Stimulated activated CD4-positive, alpha-beta T cell treated with anti-CD3 and anti-CD28 coated beads, TNF-alpha, amount 100 ng/mL, for 24 hours (primary cell): ENCODE measurements at regions not wholly inside any gene's neighbourhood (a gene's known extent, or its start where the extent isn't known, plus 50 kb on each side); places are given as distances from the start of the nearest gene placed in this dataset.

Experiments used
- DNase-seq, 3 experiments: peaks; one replicate each; pipeline ENCODE4 v3.0.0-alpha.2; 2020; ENCODE audit warnings: low read depth in 3 of 3

DNA sequence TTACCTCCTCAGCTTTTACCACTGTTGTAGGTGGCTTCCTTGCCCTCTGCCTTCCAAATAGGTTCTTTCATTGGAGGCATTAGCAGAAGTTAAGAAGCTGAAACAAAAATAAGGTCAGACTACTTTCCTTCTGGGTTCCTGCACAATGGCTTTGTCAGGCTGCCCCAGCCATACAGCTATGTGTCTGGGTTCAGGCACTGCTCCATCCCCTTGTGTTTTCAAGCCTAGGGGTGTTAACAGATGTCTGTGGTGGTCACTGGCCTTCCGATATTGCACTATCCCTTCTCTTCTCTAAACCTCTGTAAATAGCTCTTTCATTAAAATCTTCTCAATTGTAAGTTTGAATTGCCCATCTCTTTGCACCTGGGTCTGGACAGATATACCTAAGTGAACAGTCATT, 728.9 kb downstream of the SLC16A7 start:
- DNase-seq: no peak

DNA sequence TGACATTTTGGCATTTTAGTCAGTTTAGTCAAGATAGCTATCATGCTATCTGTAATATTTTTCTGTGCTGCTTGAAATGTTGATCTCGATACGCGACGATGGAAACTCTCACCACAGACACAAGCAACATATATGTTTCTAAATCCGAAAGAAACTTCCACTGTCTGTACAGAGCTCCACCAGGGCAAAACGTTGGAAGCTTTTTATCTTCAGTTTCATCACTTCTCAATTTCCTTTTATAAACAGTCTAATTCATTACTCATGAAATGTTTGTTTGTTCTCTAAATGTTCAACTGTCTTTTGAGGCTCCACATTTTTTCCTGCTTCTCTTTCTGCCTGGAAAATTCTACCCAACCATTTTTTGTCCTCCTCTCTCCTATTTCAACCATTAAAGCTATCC, 737.6 kb downstream of the SLC16A7 start:
- DNase-seq: no peak

DNA sequence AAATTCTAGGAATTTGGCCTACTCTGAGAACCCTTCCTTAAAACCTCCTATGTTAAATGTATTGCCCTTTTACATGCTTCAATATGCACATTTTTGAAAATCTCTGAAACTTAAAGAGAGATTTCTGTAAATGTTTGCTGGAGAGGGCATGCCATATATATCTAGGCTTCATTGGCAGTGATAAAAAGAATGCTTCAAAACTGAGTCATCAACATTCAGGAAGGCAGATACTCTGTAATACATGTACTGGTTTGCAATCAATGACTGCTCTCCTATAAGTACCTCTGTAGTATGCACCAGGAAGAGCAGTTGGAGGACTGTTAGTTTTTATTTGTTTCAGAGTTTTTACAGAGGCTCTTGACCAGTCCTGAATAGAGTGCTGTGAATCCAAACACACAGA, 739.9 kb downstream of the SLC16A7 start:
- no peak for DNase-seq

DNA sequence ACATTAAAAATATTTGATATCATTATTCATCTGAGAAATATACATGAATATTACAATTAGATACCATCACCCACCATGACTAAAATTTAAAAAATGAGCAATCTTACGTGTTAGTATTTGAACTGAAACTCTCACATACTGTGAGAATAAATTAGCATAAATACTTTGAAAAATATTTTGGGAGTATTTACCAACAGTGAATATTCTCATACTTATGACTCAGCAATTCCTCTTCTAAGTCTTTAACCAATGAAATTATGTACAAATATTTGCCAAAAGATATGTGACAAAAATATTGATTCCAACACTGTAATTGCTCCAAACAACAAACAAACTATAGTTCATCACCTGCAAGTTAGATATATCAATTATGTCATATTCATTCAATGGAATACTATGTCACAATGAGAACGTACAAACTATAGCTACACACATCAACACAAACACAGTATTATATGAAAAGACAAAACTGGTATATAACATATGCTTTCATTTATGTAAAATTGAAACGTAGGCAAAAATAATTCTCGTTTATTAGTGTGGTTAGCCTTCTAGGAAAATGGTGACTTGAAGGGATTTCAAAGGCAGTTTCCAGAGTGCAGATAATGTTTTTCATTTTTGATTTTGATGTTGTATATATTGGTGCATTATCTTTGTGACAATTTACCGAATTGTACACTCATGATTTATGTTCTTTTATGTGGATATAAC, 742.2 kb downstream of the SLC16A7 start:
- DNase-seq: no peak

DNA sequence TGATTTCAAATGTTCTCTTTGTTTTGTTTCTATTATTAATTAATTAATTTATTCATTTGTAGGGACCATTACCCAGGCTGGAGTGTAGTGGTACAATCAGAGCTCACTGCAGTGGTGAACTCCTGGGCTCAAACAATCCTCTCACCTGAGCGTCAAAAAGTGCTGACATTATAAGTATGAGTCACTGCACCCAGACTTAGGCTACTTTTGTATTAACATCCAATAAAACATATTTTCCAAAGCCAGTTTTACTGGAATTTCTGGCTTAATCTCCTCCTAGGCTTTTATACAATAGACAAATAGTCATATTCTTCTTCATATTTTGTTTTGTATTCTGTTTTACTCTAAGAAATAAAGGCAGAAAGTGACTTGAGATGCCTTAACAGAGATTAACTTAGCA, 749.6 kb downstream of the SLC16A7 start:
- no peak for DNase-seq

DNA sequence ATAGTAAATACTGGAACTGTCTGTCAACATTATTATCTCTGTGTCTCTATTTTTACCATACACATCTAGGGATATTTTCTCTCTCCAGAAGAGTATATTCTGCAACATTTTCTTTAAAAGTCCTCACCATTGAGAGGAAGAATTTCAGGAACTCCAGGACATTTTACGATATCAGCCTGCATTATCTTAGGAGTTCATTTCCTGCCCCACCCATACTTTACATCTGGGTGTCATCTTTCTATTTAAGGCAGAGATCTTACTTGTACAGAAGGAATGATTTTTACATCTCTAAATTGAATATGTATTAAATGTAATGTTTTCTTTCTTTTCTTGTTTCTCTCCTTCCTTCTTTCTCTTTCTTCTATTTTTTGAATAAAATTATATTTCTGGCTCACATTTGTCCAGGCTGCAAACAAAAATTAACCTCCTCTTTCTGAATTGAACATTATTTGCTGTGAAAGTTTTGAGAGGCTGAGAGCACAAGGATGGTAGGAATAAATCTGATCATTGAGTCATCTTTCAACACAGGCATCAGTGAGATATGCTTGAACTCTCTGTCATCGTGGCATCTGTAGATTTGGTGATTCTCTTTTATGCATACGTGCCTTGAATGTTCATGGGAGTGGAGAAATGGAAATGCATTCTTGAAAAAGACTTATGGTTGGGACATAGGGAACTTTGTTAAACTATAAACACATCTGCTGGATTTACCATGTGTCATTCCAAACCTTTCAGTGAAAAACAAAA, 753.6 kb downstream of the SLC16A7 start:
- DNase-seq: no peak

DNA sequence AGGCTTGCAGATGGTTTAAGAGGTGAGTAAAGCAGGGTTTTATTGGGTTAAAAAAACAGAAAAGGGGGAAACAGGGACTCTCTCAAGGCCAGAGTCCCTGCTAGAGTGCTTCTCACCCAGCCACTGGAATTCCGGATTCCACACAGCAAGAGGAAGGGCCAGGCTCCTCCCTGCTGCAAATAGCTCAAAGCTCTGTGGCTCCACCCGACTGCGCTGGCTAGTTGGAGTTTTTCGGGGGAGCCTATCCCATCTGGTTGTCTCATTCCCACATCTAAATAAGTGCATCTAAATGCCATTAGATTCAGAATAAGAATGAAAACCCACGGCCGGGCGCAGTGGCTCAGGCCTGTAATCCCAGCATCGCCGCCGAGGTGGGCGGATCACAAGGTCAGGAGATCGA, 791.5 kb downstream of the SLC16A7 start:
- DNase-seq: no peak

DNA sequence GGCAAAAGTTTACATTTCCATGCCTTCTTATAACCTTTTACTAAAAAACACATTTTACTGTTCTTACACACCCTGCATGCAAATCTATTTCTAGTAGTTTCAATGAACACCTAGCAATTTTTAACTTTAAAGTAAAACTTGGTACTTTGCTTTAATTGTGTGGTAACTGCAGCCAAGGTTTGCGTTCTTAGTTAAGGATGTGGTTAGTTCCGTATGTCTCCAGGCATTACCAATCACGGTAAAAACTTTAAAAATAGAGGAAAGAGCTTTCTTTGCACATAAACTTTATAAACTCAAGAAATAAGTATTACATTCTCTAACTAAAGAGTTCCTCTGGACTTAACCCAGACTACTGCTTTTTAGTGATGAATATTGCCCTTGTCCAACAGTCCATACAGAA, 795.2 kb downstream of the SLC16A7 start:
- DNase-seq: no peak

DNA sequence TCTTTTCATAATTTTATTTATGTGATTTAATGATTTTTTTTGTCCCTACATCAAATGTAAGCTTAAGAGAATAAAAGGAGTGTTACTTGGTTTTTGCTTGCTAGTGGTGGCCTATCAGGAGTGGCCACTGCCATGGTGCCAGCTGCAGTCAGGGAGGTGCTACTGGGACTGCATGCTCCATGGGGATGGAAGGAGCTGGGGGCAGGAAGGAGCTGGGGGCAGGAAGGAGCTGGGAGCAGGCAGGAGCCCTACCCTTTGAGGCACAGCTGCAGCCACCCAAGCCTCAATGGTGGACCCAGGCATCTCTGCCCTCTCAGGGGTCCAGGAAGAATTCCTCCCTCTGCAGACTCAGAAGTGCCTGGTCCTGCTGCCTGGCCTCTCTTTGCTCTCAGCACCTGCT, 796.0 kb downstream of the SLC16A7 start:
- no peak for DNase-seq

DNA sequence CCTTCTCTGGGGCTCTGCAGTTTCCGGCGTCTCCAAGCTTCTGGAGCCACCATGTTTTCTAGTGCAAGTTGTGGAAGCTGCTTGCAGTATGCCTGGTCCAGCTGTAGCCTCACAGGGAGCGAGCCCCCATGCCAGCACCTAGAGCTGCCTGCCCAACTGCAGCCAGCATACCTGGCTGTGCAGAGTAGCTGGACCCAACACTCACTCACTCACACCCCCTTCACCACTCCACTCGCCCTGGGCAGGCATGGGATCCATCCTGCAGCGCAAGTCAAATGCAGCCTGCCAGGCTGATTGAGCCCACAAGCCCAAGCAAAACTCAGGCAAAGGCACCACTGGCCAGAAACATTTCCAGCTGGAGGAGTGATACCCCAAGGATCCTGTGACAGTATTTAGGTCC, 797.3 kb downstream of the SLC16A7 start:
- DNase-seq: no peak

DNA sequence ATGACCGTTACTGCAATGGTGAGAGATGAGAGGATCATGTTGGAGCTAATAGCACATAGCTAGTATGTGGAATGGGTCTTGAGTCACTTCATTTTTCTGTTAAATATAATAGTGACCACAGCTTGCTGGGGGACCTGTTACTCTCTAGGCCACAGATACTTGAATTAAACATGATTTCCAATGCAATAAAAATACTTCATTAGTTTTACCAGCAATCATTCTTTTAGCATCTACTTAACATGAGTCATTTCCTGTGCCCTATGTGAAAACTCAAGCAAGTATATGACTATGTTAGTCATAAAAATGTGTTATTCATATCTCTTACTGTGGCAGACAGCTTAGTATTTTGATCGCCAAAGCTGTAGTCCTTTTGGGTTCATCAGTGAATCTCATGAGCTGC, 798.8 kb downstream of the SLC16A7 start:
- no peak for DNase-seq

DNA sequence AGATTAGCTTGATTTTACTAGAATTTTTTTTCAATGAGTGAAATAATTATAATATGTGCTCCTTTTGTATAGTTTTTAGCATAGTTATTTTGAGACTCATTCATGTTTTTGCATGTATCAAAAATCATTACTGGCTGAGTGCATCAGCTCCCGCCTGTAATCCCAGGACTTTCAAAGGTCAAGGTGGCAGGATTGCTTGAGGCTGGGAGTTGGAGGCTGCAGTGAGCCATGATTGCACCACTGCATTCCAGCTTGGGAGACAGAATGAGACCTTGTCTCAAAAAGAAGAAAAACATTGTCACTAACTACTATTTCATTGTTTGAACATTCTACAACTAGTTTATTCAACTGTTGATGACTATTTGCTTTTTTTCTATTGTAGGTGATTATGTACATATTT, 802.7 kb downstream of the SLC16A7 start:
- no peak for DNase-seq

DNA sequence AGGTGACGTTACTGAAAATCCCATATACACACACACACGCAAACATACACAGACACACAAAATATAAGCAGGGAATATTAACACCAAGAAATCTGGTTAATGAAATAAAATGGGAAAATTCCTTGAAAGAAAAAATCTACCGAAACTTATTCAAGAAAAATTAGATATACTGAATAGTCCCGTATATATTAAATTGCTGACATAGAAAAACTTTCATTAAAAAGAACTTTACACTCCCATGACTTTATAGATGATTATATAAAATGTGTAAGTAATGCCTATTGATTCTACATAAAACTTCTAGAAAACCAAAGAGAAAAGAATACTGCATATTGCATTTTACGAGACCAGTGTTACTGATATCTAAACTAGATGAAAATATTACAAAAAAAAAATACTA, 803.2 kb downstream of the SLC16A7 start:
- no peak for DNase-seq

DNA sequence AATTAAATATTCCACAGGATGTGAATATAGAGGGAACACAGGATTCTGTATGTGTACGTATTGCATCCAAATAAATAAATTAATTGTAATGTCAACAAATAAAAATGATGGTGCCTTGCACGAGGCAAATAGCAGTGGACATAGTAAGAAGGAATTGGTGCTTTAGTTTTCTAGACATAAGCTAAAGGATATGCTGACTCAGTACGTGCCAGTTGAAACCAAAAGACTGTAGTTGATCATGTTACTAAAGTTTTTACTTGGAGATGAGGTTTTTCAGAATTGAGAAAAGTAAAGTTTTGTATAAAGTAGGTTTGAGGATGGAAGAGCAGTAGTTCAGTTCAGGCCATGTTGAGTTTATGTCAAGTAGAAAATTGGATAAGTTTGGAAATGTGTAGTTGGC, 807.2 kb downstream of the SLC16A7 start:
- DNase-seq: no peak

DNA sequence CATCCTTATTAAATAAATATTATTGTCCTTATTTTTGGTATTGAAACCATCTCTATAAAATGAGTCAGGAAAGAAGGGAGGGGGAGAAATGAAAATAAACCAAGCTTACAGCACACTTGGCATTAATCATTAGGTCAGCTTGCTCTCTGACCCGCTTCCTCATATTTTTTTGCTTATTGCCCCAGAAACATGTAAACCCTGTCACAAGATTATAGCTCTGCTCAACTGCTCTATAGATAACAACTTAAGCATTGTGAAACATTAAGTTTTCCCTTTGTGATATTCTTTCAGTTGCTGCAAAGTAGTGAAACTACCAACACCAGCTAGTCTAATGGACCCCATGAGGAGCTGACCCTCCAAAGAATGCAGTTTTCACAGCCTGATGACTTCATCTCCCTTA, 819.5 kb downstream of the SLC16A7 start:
- no peak for DNase-seq

DNA sequence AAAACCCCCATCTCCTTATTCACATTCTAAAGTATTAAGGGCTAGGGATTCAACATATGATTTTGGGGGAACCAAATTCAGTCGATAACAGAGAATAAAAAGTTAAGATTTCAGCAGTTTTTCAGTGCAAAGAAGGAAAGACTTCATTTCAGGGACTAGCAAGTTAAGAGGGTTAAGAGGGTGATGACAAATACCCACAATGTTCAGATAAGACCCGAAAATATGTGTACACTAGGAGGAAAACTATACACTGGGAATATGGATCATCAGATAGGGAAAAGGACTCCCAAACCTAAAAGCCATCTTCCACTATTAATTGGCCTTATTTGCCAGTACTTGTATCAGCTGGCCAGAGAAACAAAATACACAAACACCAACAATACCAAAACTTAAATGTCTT, 824.2 kb downstream of the SLC16A7 start:
- DNase-seq: no peak

DNA sequence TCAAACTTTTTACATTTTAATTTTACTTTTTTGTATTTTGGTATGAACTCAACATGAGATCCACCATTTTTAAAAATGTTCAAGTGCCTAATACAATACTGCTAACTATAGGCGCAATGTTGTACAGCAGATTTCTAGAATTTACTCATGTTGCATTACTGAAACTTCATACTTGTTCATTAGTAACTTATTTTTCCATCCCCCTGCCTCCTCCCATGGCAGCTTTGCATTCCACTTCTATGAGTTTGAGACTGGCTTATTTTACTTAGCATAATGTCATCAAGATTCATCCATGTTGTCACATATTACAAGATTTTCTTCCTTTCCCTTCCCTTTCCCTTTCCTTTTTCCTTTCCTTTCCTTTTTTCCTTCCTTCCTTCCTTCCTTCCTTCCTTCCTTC, 825.9 kb downstream of the SLC16A7 start:
- DNase-seq: no peak

DNA sequence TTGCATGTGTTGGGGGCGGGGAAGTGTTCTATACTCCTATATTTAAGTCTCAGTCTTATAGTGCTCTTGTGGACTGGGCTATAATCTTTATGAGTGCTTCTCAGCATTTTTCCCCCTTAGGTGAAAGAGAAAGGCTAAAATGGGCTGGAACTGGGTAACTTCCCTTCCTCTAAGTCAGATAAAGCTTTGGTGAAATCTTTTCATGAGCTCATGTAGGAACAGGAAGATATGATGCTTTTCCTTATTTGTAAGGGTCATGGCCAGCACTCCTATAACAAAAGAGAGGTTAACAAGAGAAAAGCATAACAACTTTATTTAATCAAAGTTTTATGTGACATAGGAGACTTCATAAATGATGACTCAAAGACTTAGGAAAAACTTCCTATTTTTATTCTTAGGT, 841.5 kb downstream of the SLC16A7 start:
- DNase-seq: no peak

DNA sequence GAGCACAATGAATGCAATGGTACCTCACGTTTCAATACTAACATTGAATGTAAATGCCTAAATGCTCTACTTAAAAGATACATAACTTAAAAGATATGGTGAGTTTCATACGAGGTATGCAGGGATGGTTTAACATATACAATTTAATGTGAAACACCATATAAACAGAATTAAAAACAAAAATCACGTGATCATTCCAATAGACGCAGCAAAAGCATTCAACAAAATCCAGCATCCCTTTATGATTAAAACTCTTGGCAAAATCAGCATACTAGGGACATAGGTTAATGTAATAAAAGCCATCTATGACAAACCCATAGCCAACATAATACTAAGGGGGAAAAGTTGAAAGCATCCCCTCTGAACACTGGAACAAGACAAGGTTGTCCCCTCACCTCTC, 845.7 kb downstream of the SLC16A7 start:
- DNase-seq: no peak

DNA sequence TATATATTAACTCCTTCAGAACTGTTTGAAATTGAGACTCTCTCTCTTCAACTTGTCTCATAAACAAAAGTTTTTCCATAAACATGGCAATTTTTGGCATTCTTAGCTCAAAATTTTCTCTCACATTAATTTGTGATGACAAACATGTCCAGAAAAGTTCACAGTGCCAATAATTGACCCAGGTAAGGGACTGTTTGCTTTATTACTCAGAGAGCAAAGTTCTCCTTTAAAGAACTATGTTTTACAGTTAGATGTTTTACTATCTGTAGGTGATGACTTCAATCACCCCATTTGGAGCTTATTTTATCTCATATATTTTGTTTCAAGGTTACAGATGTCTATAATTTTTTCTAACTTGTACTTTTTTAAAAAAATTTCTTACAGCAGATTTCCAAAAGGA, 855.6 kb downstream of the SLC16A7 start:
- no peak for DNase-seq

DNA sequence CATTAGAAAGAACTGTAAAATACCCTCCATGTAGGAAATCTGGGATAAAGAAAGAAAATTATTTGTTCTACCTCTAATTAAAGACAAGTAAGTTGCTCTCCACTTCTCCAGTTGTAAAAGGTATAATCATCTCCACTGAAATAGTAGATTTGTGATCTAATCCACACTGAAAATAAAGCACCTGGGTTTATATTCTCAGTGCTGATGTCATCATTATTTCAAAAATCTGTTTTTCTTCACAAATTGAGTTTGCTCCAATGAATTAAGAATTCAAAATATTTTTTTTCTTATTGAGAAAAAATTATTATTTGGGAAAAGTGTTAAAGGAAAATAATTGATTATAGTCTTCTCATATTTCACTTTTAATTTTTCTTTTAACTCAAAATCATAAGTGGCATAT, 869.2 kb downstream of the SLC16A7 start:
- DNase-seq: no peak

DNA sequence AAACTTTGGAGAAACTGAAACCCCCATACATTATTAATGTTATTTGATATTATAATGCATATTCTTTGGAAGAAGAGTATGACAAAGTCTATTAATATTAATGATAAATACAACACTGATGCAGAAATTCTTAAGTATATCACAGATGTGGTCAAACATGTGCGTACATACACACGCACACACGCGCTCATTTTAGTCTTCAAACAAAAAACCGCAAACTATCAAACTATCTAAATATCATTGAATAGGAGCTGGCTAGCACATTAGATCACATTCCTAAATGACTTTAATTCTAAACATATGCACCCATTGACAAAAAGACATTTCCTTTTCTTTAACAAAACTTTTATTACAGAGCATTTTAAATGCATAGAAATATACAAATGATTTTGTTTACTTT, 872.7 kb downstream of the SLC16A7 start:
- no peak for DNase-seq

DNA sequence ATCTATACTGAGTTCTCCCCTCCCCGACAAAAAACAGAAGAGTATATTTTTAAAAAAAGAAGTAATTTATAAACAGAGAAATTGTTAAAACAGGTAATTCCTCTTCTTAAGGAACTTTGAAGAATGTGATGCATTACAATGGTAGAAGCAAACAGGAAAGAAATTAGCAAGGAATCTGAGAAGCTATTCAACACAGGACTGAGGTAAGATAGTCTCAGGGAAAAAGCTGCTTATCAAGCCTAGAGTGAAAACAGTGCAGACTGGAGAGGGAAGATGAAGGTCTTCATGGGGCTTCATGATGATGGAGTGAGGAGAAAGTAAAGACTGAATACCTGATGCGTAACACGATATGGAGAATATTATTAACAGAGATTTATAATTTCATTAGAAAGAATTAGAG, 880.0 kb downstream of the SLC16A7 start:
- DNase-seq: no peak

DNA sequence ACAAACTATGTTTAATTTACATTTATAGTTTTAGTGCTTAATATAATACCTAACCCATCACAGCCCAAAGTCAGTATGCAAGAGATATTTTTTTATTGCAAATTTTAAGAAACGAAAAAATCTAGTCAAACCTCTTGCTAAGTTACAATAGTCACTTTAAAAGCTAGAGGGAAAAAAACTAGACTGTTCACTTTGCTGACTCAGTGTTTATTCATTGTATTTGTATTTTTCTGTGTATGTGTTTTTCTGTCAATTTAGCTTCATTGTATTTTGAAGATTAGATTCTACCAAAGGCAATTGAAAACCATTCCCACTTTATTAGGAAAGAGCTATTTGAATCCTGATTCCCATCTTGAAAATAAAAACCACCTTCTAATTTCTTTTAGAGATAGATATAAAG, 891.5 kb downstream of the SLC16A7 start:
- no peak for DNase-seq
